ENCODE measurements at regions not wholly inside any gene's neighbourhood (a gene's known extent, or its start where the extent isn't known, plus 50 kb on each side); places are given as distances from the start of the nearest gene placed in this dataset.

- no peaks in the 10 kb centered on the region for H3K4me1 Mint-ChIP-seq (ENCODE audit: low read depth)
- intact Hi-C loops (cut with micrococcal nuclease), result no loop called here
- no peak for DNase-seq (ENCODE audit: low spot score)
Observed at GRCh38 chr2:45248214-45248613, 239.0 kb upstream of the SIX2 start.

DNA sequence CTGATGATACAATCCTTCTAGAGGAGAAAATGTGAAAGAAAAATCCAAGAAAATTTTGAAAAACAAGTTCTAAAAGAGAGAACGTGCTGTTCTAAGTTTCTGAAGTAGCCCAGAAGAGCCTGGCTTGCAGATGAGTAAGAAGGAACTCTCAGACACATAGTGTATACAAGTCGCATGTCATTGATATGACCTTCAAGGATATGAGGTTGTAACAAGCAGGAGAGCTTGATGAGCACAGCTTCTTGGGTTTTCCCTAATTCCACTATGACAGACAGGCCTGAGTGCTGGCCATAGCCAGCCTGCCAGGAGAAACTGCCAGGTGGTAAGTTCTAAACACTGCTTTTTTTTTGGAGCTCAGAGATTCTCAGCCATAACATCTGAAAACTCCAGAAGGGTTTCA is 235.7 kb upstream of the SIX2 start:
- no peak for DNase-seq (ENCODE audit: low spot score)
- no peak overlapping the region for H3K4me3 Mint-ChIP-seq (ENCODE audit: low read depth)
- H3K27me3 Mint-ChIP-seq (ENCODE audit: low read depth), result peaks cover 27% of the 10 kb centered on the region
- H3K36me3 Mint-ChIP-seq (ENCODE audit: low read depth), result no peaks in the 10 kb centered on the region
- no peaks in the 10 kb centered on the region for H3K9me3 Mint-ChIP-seq
- intact Hi-C loops (cut with micrococcal nuclease), result no loop called here
- no peak overlapping the region for H3K27ac Mint-ChIP-seq
- no peaks in the 10 kb centered on the region for H3K4me1 Mint-ChIP-seq (ENCODE audit: low read depth)

More at GRCh38 chr2:45248214-45248613, 239.0 kb upstream of the SIX2 start:
- H3K4me3 Mint-ChIP-seq (ENCODE audit: low read depth), result no peak overlapping the region
- H3K36me3 Mint-ChIP-seq (ENCODE audit: low read depth), result no peaks in the 10 kb centered on the region
- peaks cover 23% of the 10 kb centered on the region for H3K27me3 Mint-ChIP-seq (ENCODE audit: low read depth)
- H3K27ac Mint-ChIP-seq, result no peak overlapping the region
- H3K9me3 Mint-ChIP-seq, result no peaks in the 10 kb centered on the region

DNA sequence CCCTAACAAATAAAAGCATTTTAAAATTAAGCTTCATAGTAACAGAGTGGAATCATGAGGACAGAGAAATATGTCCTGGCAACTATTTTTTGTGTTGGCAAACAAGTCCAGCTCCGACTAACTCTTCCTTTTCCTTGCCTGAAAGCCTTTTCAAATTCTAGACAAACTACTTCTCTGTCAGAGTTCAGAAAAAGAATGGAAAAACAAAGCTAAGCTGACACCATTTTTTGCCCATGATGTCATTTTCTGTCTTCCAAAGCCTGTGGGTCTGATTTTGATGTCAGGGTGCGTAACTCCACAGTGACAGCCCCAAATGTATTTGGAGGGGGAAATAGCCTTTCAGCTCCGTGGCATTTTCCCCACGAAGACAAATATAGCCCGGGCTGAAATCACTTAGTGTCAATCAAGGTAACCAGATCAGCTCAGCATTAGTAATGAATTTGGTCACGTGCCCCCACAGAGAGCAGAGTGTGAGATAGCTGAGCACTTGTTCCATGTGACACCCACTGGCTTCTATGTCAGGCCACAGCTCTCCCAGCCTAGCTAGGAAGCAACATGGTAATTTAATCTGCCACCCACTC is 233.0 kb upstream of the SIX2 start:
- Mint-ChIP-seq H3K27ac (no peak overlapping the region), H3K4me1 (ENCODE audit: low read depth) (peaks cover 7% of the 10 kb centered on the region), H3K4me3 (ENCODE audit: low read depth) (no peak overlapping the region), H3K36me3 (ENCODE audit: low read depth) (no peaks in the 10 kb centered on the region), H3K9me3 (no peaks in the 10 kb centered on the region), H3K27me3 (ENCODE audit: low read depth) (peaks cover 20% of the 10 kb centered on the region)
- intact Hi-C loops (cut with micrococcal nuclease), result no loop called here
- DNase-seq (ENCODE audit: low spot score), result no peak

- DNase-seq (ENCODE audit: low spot score), result no peak
- peaks cover 7% of the 10 kb centered on the region for H3K4me1 Mint-ChIP-seq (ENCODE audit: low read depth)
- H3K4me3 Mint-ChIP-seq (ENCODE audit: low read depth), result no peak overlapping the region
- intact Hi-C loops (cut with micrococcal nuclease), result no loop called here
- no peaks in the 10 kb centered on the region for H3K9me3 Mint-ChIP-seq
- H3K27ac Mint-ChIP-seq, result no peak overlapping the region
- H3K36me3 Mint-ChIP-seq (ENCODE audit: low read depth), result no peaks in the 10 kb centered on the region
- H3K27me3 Mint-ChIP-seq (ENCODE audit: low read depth), result peaks cover 17% of the 10 kb centered on the region
Observed at GRCh38 chr2:45241061-45241561, 231.9 kb upstream of the SIX2 start.

DNA sequence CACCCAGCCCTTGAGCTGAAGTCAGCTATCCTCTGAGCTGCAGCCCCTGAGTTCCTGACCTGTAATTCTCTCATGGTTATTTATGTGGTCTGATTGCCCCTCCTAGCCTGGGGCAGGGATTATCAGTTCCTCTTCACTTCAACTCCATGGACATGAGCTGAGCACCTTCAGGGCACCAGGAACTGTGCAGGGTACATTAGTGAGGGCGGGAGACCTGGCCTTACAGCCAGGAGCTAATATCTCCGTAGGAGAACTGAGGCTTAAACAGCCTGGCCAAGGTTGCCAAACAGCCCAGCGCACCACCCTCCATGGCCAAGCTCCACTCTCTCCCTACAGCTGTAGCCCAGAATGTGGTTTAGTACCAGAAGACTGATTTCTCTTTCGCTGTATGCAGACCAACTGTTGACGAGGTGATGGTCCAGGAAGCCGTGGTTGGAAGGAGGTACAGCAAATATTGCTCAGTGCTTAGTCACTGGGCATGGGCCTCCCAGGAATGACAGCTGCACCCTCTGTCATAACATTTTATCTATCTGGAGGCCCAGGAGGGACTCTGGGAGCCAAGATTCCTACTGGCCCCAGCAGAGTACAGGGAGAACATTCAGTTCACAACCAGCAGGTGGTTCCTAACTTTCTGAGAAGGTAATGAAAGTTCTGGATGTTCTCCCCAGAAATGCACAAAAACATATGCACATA is 228.7 kb upstream of the SIX2 start:
- H3K4me3 Mint-ChIP-seq (ENCODE audit: low read depth), result no peak overlapping the region
- no peak for DNase-seq (ENCODE audit: low spot score)
- no peaks in the 10 kb centered on the region for H3K9me3 Mint-ChIP-seq
- H3K27ac Mint-ChIP-seq, result no peak overlapping the region
- intact Hi-C loops (cut with micrococcal nuclease), result loop anchor here (10.0 kb wide), 1 partner anchor 257 kb away; no protein-coding TSS in a partner anchor
- H3K4me1 Mint-ChIP-seq (ENCODE audit: low read depth), result peaks cover 7% of the 10 kb centered on the region
- H3K27me3 Mint-ChIP-seq (ENCODE audit: low read depth), result peaks cover 21% of the 10 kb centered on the region
- no peaks in the 10 kb centered on the region for H3K36me3 Mint-ChIP-seq (ENCODE audit: low read depth)

- H3K27ac Mint-ChIP-seq, result no peak overlapping the region
- no peaks in the 10 kb centered on the region for H3K36me3 Mint-ChIP-seq (ENCODE audit: low read depth)
- H3K4me3 Mint-ChIP-seq (ENCODE audit: low read depth), result no peak overlapping the region
- H3K9me3 Mint-ChIP-seq, result no peaks in the 10 kb centered on the region
- no peak for DNase-seq (ENCODE audit: low spot score)
- intact Hi-C loops (cut with micrococcal nuclease), result loop anchor here (10.0 kb wide), 1 partner anchor 258 kb away; no protein-coding TSS in a partner anchor
- H3K27me3 Mint-ChIP-seq (ENCODE audit: low read depth), result peaks cover 21% of the 10 kb centered on the region
- peaks cover 7% of the 10 kb centered on the region for H3K4me1 Mint-ChIP-seq (ENCODE audit: low read depth)
Observed at GRCh38 chr2:45237128-45237527, 227.9 kb upstream of the SIX2 start.

DNA sequence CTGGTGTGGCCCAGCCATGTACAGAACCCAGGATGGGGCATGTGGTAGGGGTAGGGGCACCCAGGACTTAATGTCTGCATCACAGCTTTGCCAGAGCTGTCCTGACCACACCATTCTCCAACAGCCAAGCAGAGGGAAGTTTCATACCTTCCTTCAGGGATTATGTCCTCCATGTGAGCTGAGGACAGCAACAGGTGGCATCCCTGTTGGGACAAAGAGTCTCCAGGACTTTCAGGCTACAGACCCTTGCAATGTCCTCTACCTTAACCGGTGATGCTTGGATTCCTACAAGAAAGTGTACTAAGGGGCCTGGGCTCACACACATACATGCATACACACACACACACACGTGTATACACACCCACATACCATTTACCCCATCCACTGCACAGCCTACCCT is 227.0 kb upstream of the SIX2 start:
- no peak for DNase-seq (ENCODE audit: low spot score)
- intact Hi-C loops (cut with micrococcal nuclease), result loop anchor here (10.0 kb wide), 1 partner anchor 259 kb away; no protein-coding TSS in a partner anchor
- no peak overlapping the region for H3K4me3 Mint-ChIP-seq (ENCODE audit: low read depth)
- no peaks in the 10 kb centered on the region for H3K36me3 Mint-ChIP-seq (ENCODE audit: low read depth)
- H3K9me3 Mint-ChIP-seq, result no peaks in the 10 kb centered on the region
- H3K27ac Mint-ChIP-seq, result no peak overlapping the region
- H3K27me3 Mint-ChIP-seq (ENCODE audit: low read depth), result peaks cover 15% of the 10 kb centered on the region
- H3K4me1 Mint-ChIP-seq (ENCODE audit: low read depth), result peaks cover 7% of the 10 kb centered on the region

DNA sequence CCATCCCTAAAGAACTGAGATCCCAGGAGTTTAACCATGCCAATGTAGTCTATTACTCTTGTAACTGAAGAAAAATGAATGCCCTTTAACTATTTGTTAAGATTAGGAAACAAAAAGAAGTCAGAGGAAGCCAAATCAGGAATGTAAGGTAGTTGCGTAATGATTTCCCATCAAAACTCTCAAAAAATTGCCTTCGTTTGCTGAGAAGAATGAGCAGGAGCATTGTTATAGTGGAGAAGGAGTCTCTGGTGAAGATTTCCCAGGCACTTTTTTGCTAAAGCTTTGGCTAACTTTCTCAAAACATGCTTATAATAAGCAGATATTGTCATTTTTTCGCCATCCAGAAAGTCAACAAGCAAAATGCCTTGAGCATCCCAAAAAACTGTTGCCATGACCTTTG is 224.0 kb upstream of the SIX2 start:
- intact Hi-C loops (cut with micrococcal nuclease), result loop anchor here (10.0 kb wide), 1 partner anchor 262 kb away; no protein-coding TSS in a partner anchor
- no peak overlapping the region for H3K4me3 Mint-ChIP-seq (ENCODE audit: low read depth)
- H3K4me1 Mint-ChIP-seq (ENCODE audit: low read depth), result peaks cover 7% of the 10 kb centered on the region
- DNase-seq (ENCODE audit: low spot score), result no peak
- no peaks in the 10 kb centered on the region for H3K9me3 Mint-ChIP-seq
- H3K36me3 Mint-ChIP-seq (ENCODE audit: low read depth), result no peaks in the 10 kb centered on the region
- H3K27me3 Mint-ChIP-seq (ENCODE audit: low read depth), result peaks cover 17% of the 10 kb centered on the region
- no peak overlapping the region for H3K27ac Mint-ChIP-seq

DNA sequence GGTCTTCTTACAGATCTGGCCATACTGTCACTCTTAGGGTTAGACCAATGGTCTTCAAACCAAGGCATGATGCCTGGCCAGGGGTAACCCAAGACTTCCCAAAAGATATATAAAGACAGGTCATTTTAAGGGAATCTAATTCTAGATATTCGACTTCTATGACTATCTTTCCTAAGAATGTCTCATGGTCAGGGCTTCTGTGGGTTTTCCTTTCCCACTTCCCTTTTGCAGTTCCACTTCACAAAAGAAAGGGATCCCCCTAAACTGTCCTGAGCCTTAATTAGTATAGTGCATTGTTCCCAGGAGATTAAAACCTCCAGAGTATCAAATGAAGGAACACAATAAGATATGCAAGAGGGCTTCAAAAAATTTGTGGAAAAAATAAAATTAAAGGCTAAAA is 223.6 kb upstream of the SIX2 start:
- H3K9me3 Mint-ChIP-seq, result no peaks in the 10 kb centered on the region
- no peak overlapping the region for H3K4me3 Mint-ChIP-seq (ENCODE audit: low read depth)
- peaks cover 3% of the 10 kb centered on the region for H3K4me1 Mint-ChIP-seq (ENCODE audit: low read depth)
- no peak for DNase-seq (ENCODE audit: low spot score)
- no peaks in the 10 kb centered on the region for H3K36me3 Mint-ChIP-seq (ENCODE audit: low read depth)
- H3K27ac Mint-ChIP-seq, result no peak overlapping the region
- intact Hi-C loops (cut with micrococcal nuclease), result loop anchor here (10.0 kb wide), 1 partner anchor 262 kb away; no protein-coding TSS in a partner anchor
- peaks cover 15% of the 10 kb centered on the region for H3K27me3 Mint-ChIP-seq (ENCODE audit: low read depth)

DNA sequence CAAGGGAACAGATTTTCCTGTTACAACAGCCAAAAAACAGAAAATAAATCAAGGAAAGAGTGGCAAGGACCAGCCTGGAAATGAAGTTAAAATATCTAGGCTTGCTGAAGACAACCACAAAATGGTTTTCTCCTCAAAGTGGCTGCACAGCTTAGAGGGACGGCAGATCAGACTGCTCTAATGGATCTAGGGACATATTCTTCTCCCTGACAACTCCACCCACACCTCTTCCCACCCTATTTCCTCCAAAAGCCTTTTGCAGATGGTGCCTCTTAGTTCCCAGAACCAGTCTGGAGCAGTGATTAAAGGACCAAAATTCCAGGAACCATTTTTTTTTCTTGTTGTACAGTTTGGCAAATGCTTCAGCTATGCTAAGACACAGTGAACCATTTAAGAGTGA is 220.2 kb upstream of the SIX2 start:
- H3K27me3 Mint-ChIP-seq (ENCODE audit: low read depth), result peaks cover 32% of the 10 kb centered on the region
- H3K27ac Mint-ChIP-seq, result no peak overlapping the region
- H3K4me3 Mint-ChIP-seq (ENCODE audit: low read depth), result no peak overlapping the region
- no peaks in the 10 kb centered on the region for H3K4me1 Mint-ChIP-seq (ENCODE audit: low read depth)
- no peaks in the 10 kb centered on the region for H3K9me3 Mint-ChIP-seq
- intact Hi-C loops (cut with micrococcal nuclease), result no loop called here
- H3K36me3 Mint-ChIP-seq (ENCODE audit: low read depth), result no peaks in the 10 kb centered on the region
- no peak for DNase-seq (ENCODE audit: low spot score)

DNA sequence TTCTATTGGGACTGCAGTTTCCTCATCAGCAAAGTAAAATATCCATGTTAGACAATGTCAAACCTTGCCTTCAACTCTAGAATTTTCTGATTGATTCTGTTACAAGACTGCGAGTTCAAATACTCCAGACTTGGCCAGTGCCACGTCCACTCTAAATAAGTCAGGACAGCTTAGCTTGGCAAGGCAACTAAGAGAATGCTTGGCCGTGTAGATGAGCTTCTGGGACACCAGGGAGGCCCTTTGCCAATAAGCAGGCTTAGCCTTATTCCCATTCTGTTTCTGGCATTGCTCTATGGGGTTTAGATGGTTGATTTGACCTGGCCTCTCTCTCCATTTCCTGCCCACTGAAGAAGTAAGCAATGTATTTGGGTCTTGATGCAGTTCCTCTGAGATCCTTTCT is 218.1 kb upstream of the SIX2 start:
- Mint-ChIP-seq H3K4me3 (ENCODE audit: low read depth) (no peak overlapping the region), H3K27ac (no peak overlapping the region), H3K4me1 (ENCODE audit: low read depth) (no peaks in the 10 kb centered on the region), H3K36me3 (ENCODE audit: low read depth) (no peaks in the 10 kb centered on the region), H3K27me3 (ENCODE audit: low read depth) (peaks cover 28% of the 10 kb centered on the region), H3K9me3 (no peaks in the 10 kb centered on the region)
- DNase-seq (ENCODE audit: low spot score), result no peak
- intact Hi-C loops (cut with micrococcal nuclease), result no loop called here

DNA sequence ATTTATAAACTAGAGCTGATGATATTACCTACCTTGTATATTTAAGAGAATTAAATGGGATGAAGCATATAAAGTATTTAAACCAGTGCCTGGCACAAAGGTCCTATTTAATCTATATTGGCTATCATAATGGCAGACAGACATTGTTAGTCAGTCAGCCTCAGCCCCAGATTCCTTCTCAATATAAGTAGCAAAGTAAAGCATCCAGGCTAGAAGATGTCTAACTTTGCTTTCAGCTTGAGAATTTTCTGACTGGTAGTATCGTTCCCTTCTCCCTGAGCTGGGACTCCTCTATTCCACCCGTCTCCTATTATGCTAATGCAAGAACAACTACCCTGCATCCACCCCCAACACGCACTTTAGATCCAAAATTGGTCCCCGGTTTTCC is 215.7 kb upstream of the SIX2 start:
- no peaks in the 10 kb centered on the region for H3K9me3 Mint-ChIP-seq
- intact Hi-C loops (cut with micrococcal nuclease), result no loop called here
- peaks cover 22% of the 10 kb centered on the region for H3K27me3 Mint-ChIP-seq (ENCODE audit: low read depth)
- no peak for DNase-seq (ENCODE audit: low spot score)
- no peaks in the 10 kb centered on the region for H3K4me1 Mint-ChIP-seq (ENCODE audit: low read depth)
- no peaks in the 10 kb centered on the region for H3K36me3 Mint-ChIP-seq (ENCODE audit: low read depth)
- no peak overlapping the region for H3K4me3 Mint-ChIP-seq (ENCODE audit: low read depth)
- H3K27ac Mint-ChIP-seq, result no peak overlapping the region

GRCh38 chr2:45224321-45224992 is 215.2 kb upstream of the SIX2 start:
- Mint-ChIP-seq H3K27me3 (ENCODE audit: low read depth) (peaks cover 22% of the 10 kb centered on the region), H3K36me3 (ENCODE audit: low read depth) (no peaks in the 10 kb centered on the region), H3K4me3 (ENCODE audit: low read depth) (no peak overlapping the region), H3K27ac (no peak overlapping the region), H3K4me1 (ENCODE audit: low read depth) (no peaks in the 10 kb centered on the region), H3K9me3 (no peaks in the 10 kb centered on the region)
- intact Hi-C loops (cut with micrococcal nuclease), result no loop called here
- DNase-seq (ENCODE audit: low spot score), result no peak

All from activated T-helper 2 cell treated with anti-CD3 and anti-CD28 coated beads, Interferon-gamma antibody, Interleukin-2, Interleukin-4, amounts not matched to agents 10 μg/mL and 5 μg/mL and 100 μg/mL, durations not matched to agents 14 hours and 24 hours and 36 hours (primary cell).